SK-MEL-5 (cell line): ENCODE measurements at regions not wholly inside any gene's neighbourhood (a gene's known extent, or its start where the extent isn't known, plus 50 kb on each side); places are given as distances from the start of the nearest gene placed in this dataset.
A peak's percentile ranks its signal among the peaks of the same experiment; 100 is the strongest.
"Not testable (repeated sequence)": the region's sequence is repeated elsewhere in the genome, so short reads cannot be mapped to it uniquely, and the experiment has no call there.

ENCODE experiments used
- DNase-seq: peaks from one replicate; pipeline ENCODE4 v3.0.0-alpha.2; 2016; ENCODE audit warnings: low read depth, low spot score
- in situ Hi-C: cut with HindIII; loops from 2 replicates; pipeline ENCODE4 v1.10.0; 2016; ENCODE audit warnings: low sequenced_read_pairs, high pct_unique_total_duplicates, low pct_unique_long_range_greater_than_20kb

DNA sequence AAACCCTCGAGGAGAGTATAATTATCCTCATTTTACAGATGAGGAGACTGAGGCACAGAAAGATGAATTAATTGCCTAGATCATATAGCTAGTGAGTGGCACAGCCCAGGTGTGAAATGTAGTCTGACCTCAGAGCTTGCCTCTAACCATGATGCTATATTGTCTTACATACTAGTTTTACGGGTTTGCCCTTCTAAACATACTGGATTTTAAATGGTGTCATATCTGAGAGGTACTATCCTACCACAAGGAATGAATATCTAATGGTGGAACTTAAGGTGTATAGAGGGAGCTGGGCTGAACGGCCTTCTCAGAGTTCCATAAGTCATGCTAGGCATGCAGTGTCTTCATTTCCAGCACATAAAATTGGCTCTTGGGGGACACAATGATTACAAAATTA, 77.9 kb upstream of the EDEM3 start:
- in situ Hi-C loops, result no loop called here
- DNase-seq, result no peak

- DNase-seq, in situ Hi-C loops: not testable (repeated sequence)
Observed at GRCh38 chr1:184829496-184829895, 74.8 kb upstream of the EDEM3 start.

DNA sequence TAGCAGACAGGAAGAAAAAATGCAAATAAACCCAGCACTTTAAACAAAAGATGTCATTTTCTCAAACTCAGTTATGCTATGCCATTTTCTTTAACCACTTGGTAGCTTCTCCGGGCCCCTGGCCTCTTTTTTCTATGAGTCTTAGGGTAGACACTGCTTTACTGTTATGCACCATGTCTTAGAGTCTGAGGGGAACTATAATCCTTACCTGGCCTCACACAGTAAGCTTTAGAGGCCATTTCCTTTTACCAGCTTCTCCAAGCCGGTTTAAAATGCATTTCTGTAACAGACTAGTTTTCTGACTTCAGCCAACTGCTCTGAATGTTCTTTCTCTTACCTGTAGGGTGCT, 73.7 kb upstream of the EDEM3 start:
- in situ Hi-C loops, result no loop called here
- no peak for DNase-seq

DNA sequence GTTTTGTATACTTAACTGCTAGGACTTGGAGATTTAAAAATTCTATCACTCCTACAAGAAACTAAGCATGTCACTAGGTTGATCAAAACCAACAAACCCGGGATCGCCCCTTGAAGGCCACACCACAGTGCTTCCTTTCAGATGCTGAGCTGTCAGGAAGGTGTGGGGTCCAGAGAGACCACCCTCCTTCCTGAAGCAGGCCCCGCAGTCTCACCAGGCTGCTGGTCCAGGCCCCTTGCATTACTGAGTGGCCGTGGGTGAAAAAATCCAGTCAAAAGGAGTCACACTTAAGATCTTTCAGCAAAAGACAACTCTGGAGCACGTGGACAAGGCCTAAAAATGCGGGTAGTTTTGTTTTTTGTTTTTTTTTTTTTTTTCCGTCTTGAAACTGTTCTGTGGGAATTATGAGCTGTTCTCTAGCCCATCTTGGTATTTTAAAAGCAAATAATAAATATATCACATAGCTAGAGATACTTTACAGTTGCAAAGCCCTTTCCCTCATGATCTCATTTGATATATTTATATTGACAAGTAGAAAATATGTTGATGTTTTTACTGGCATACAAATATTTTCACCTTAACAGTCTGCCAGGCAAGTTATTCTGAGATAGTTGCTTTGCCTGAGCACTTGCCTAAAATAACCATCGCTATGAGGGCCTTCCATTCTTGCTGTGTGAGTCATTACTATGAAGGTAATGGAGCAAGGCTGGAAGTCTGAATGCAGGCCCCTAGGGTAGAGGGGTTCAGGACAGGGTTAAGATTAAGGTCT, 73.1 kb upstream of the EDEM3 start:
- no peak for DNase-seq
- in situ Hi-C loops, result no loop called here

- no peak for DNase-seq
- in situ Hi-C loops, result no loop called here
Observed at GRCh38 chr1:184826001-184826400, 71.3 kb upstream of the EDEM3 start.

DNA sequence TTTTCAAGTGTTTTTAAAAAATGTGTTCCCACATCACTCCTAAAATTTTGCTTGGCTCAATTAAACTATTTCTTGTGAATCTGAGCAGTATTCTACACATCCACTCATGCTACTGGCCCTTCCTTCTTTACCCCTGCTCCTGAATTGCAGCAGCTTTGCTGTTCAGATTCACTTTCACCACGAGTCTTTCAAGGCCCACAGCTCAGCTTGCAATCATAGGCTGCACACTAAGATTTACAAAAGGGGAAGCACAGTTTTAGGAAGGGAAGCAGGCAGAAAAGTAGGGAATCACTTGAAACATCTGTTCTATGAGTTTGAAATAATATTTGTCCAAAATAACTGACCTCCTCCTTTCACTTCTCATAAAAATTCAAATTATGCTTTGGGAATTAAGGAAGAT, 70.9 kb upstream of the EDEM3 start:
- in situ Hi-C loops, result no loop called here
- no peak for DNase-seq

GRCh38 chr1:184824691-184825323, 70.1 kb upstream of the EDEM3 start:
- DNase-seq, result no peak
- in situ Hi-C loops, result no loop called here

DNA sequence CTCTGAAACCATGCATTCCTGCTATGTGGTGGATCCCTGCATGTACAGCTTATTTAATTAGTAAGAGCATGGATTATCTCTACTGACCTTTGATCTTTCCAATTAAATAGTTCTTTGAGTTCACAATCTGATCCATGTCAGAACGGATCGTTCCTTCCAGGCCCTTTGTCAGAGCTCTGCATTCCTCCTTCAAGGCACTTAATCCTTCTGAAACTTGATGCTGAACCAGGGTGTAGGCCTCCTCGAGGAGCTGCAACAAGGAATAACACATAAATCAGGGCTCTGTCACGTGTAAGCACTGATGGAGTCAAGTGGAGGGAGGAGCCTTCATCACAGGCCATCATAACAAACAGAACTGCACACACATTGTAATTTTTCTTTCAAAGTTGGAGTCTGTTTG, 68.4 kb upstream of the EDEM3 start:
- no peak for DNase-seq
- in situ Hi-C loops, result no loop called here

DNA sequence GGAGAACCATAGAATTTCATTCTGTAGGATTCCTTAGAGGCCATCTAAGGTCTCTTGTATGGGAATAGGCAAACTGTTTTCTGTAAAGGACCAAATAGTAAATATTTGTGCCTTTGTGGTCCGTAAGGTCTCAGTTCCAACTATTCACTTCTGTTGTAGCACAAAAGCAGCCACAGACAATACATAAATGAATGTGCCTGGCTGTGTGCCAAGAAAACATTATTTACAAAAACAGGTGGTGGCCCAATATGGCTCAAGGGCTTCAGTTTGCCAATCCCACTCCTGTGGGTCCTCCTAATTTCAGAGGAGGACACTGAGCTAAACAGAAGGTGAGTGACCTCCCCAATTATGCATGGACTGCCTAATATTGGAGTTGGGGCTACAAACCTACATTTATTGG, 67.6 kb upstream of the EDEM3 start:
- in situ Hi-C loops, result no loop called here
- no peak for DNase-seq

GRCh38 chr1:184821658-184822057, 67.0 kb upstream of the EDEM3 start:
- DNase-seq, result no peak
- in situ Hi-C loops, result no loop called here

GRCh38 chr1:184820956-184821355, 66.3 kb upstream of the EDEM3 start:
- in situ Hi-C loops, result no loop called here
- DNase-seq, result peak; percentile 87

DNA sequence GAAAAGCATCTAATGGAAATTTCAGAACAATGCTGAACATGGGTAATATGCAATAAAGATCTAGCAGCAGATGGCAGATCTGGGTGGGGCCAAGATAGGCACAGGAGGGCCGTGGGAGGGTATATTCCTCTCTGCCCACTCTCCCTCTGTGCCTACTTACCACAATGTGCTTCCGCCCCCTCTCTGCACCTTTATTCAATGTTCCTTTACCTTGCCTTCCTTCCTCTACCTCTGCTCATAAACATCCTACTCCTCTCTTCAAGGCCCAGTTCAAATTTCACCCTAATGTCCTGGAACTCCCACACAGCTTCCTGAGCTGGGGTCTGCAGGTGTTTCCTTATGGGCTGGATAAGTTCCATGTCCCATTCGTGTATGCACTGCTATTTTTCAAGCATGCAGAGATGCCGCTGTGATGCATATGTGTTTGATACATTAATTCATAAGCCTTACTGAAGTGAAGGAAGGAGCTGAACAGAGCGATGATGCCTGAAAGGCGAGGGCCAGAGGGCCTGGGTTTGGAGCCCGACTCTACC, 65.6 kb upstream of the EDEM3 start:
- DNase-seq, result no peak
- in situ Hi-C loops, result no loop called here

GRCh38 chr1:184818646-184819045, 64.0 kb upstream of the EDEM3 start:
- DNase-seq, result no peak
- in situ Hi-C loops, result no loop called here

DNA sequence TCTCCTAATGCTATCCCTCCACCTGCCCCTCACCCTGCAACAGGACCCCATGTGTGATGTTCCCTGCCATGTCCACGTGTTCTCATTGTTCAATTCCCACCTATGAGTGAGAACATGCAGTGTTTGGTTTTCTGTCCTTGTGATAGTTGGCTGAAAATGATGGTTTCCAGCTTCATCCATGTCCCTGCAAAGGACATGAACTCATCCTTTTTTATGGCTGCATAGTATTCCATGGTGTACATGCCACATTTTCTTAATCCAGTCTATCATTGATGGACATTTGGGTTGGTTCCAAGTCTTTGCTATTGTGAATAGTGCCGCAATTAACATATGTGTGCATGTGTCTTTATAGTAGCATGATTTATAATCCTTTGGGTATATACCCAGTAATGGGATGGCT, 62.3 kb upstream of the EDEM3 start:
- in situ Hi-C loops, DNase-seq: not testable (repeated sequence)

GRCh38 chr1:184813528-184814089, 59.0 kb upstream of the EDEM3 start:
- DNase-seq, result no peak
- in situ Hi-C loops, result no loop called here

- in situ Hi-C loops, result no loop called here
- DNase-seq, result no peak
Observed at GRCh38 chr1:184811439-184812111, 56.9 kb upstream of the EDEM3 start.

DNA sequence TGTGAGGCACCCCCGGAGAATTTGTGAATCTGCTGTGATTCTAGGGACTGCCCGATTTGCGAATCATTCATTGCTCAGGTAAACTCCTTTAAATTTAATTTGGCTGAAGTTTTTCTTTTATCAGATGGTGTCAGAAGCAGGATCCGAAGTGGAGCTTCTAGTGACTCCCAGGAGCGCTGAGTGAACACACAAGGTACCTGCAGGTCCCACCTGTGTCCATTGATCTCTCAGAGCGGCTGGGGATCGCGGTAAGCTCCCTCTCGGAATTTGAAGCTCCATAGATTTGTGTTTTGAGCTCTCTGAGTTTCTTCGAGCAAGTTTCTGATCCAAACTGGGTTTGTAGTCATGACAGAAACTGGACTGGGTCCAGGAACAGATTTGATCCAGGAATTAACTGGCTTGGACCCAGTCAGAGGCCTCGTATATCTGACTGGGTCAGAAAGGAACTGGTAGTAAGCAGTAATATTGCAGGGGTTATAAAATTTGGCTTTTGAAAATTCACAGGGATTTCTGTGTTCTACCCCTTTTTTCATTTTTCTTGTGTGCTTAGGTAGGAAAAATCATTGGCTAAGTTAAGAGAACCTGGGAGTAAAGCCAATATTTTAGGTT, 56.2 kb upstream of the EDEM3 start:
- no peak for DNase-seq
- in situ Hi-C loops, result no loop called here

DNA sequence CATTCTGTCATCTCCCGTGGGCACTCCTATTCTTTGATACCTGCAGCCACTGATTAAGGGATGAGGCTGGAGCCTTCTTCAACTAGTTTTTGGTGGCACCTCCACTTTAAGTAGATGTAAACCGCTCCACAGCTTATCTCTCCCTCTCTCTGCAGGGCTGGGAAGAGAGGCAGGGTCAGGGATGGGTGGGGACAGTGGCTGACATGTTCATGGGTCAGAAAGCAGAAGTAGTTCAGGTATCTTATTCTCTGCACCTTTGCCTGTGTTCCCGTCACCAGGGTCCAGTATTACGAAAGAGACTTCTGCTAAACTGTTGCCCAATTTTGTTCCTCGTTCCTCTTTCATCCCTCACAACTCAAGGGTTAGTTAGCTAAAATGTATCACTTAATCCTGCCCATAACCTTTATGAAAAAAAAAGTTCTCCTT, 51.7 kb upstream of the EDEM3 start:
- no peak for DNase-seq

More for the DNA sequence above, 51.7 kb upstream of the EDEM3 start:
- in situ Hi-C loops, result no loop called here
